Prostate gland (tissue), 2 donors: ENCODE measurements at regions not wholly inside any gene's neighbourhood (a gene's known extent, or its start where the extent isn't known, plus 50 kb on each side); places are given as distances from the start of the nearest gene placed in this dataset.

Experiments used
- POLR2A ChIP-seq: fragments of 450-650 bp; IDR thresholded peaks from one replicate; pipeline ENCODE4 v1.6.1; 2016; ENCODE audit warnings: antibody characterized with exemption, mild to moderate bottlenecking
- POLR2AphosphoS5 ChIP-seq: sonication (generic); formaldehyde crosslinking; IDR thresholded peaks from one replicate; pipeline ENCODE4 v1.6.1; 2017; ENCODE audit warnings: antibody characterized with exemption
- TF ChIP-seq, protein P1 (sequence below), 4 experiments: fragments of 200-600 bp in 2 of 4; fragments of 450-650 bp in 2 of 4; sonication (generic) in 2 of 4; IDR thresholded peaks; 1 replicate in 3 of 4; 2 replicates in 1 of 4; pipeline ENCODE4 v1.5.1; 2016 to 2019; ENCODE audit warnings: antibody characterized with exemption in 4 of 4, mild to moderate bottlenecking in 2 of 4, moderate library complexity in 2 of 4

- TF ChIP-seq, protein P1, sequence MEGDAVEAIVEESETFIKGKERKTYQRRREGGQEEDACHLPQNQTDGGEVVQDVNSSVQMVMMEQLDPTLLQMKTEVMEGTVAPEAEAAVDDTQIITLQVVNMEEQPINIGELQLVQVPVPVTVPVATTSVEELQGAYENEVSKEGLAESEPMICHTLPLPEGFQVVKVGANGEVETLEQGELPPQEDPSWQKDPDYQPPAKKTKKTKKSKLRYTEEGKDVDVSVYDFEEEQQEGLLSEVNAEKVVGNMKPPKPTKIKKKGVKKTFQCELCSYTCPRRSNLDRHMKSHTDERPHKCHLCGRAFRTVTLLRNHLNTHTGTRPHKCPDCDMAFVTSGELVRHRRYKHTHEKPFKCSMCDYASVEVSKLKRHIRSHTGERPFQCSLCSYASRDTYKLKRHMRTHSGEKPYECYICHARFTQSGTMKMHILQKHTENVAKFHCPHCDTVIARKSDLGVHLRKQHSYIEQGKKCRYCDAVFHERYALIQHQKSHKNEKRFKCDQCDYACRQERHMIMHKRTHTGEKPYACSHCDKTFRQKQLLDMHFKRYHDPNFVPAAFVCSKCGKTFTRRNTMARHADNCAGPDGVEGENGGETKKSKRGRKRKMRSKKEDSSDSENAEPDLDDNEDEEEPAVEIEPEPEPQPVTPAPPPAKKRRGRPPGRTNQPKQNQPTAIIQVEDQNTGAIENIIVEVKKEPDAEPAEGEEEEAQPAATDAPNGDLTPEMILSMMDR (IDR thresholded peaks at IDR 0.05) = no peak
- TF ChIP-seq POLR2A = no peak
- no peak for TF ChIP-seq POLR2AphosphoS5
These were observed 152.3 kb downstream of the AASDH start for GRCh38 chr4:56235011-56235410.
